ENCODE measurements at regions not wholly inside any gene's neighbourhood (a gene's known extent, or its start where the extent isn't known, plus 50 kb on each side); places are given as distances from the start of the nearest gene placed in this dataset.

GRCh38 chr15:24733659-24734058 lies 58.1 kb downstream of the NPAP1 start:
- H4K20me1 ChIP-seq (ENCODE audit: low read depth, low read length) = no peaks in the 10 kb centered on the region
- H3K27me3 ChIP-seq (ENCODE audit: low read length) = no peaks in the 10 kb centered on the region
- H3K79me2 ChIP-seq (ENCODE audit: insufficient read depth, low read length) = no peaks in the 10 kb centered on the region
- TF ChIP-seq EZH2phosphoT487 (conservative IDR thresholded peaks at IDR 0.05; ENCODE audit: low read length) = no peak
- TF ChIP-seq, protein P1, sequence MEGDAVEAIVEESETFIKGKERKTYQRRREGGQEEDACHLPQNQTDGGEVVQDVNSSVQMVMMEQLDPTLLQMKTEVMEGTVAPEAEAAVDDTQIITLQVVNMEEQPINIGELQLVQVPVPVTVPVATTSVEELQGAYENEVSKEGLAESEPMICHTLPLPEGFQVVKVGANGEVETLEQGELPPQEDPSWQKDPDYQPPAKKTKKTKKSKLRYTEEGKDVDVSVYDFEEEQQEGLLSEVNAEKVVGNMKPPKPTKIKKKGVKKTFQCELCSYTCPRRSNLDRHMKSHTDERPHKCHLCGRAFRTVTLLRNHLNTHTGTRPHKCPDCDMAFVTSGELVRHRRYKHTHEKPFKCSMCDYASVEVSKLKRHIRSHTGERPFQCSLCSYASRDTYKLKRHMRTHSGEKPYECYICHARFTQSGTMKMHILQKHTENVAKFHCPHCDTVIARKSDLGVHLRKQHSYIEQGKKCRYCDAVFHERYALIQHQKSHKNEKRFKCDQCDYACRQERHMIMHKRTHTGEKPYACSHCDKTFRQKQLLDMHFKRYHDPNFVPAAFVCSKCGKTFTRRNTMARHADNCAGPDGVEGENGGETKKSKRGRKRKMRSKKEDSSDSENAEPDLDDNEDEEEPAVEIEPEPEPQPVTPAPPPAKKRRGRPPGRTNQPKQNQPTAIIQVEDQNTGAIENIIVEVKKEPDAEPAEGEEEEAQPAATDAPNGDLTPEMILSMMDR (IDR thresholded peaks at IDR 0.05; ENCODE audit: insufficient read depth, low read length, poor library complexity, severe bottlenecking) = no peak
- no peak overlapping the region for H3K4me3 ChIP-seq (ENCODE audit: insufficient read depth, low read length, poor library complexity, severe bottlenecking)
- H3K9me2 ChIP-seq (replicated peaks; ENCODE audit: insufficient read depth, low read length) = no peaks in the 10 kb centered on the region
- H3K36me3 ChIP-seq (ENCODE audit: low read length) = no peaks in the 10 kb centered on the region
- no peak overlapping the region for H2AFZ ChIP-seq (ENCODE audit: low read depth, low read length, severe bottlenecking)
- H3K4me2 ChIP-seq (ENCODE audit: low read depth, low read length, poor library complexity, severe bottlenecking) = no peak overlapping the region
- H3K27ac ChIP-seq (ENCODE audit: low read depth, low read length) = no peak overlapping the region
- H3K9ac ChIP-seq (ENCODE audit: low read length) = no peak overlapping the region
- no peaks in the 10 kb centered on the region for H3K9me3 ChIP-seq (ENCODE audit: insufficient read depth, low read length)
- H3F3A ChIP-seq (ENCODE audit: insufficient read depth) = no peaks in the 10 kb centered on the region

GRCh38 chr15:24734396-24734795 lies 58.8 kb downstream of the NPAP1 start:
- TF ChIP-seq, protein P1 (IDR thresholded peaks at IDR 0.05; ENCODE audit: insufficient read depth, low read length, poor library complexity, severe bottlenecking) = no peak
- TF ChIP-seq EZH2phosphoT487 (conservative IDR thresholded peaks at IDR 0.05; ENCODE audit: low read length) = no peak
- Histone ChIP-seq H3K27me3 (ENCODE audit: low read length) (no peaks in the 10 kb centered on the region), H3K9me3 (ENCODE audit: insufficient read depth, low read length) (no peaks in the 10 kb centered on the region), H3K4me3 (ENCODE audit: insufficient read depth, low read length, poor library complexity, severe bottlenecking) (no peak overlapping the region), H3K9me2 (replicated peaks; ENCODE audit: insufficient read depth, low read length) (no peaks in the 10 kb centered on the region), H3F3A (ENCODE audit: insufficient read depth) (no peaks in the 10 kb centered on the region), H3K36me3 (ENCODE audit: low read length) (no peaks in the 10 kb centered on the region), H3K9ac (ENCODE audit: low read length) (no peak overlapping the region), H4K20me1 (ENCODE audit: low read depth, low read length) (no peaks in the 10 kb centered on the region), H3K4me2 (ENCODE audit: low read depth, low read length, poor library complexity, severe bottlenecking) (no peak overlapping the region), H3K79me2 (ENCODE audit: insufficient read depth, low read length) (no peaks in the 10 kb centered on the region), H2AFZ (ENCODE audit: low read depth, low read length, severe bottlenecking) (no peak overlapping the region), H3K27ac (ENCODE audit: low read depth, low read length) (no peak overlapping the region)

GRCh38 chr15:24745290-24745689 lies 69.7 kb downstream of the NPAP1 start:
- Histone ChIP-seq H4K20me1 (ENCODE audit: low read depth, low read length) (no peaks in the 10 kb centered on the region), H3K27me3 (ENCODE audit: low read length) (no peaks in the 10 kb centered on the region), H3K4me3 (ENCODE audit: insufficient read depth, low read length, poor library complexity, severe bottlenecking) (no peak overlapping the region), H3K9me3 (ENCODE audit: insufficient read depth, low read length) (0 out of 2 replicates have a peak, but pooled peaks cover 5% of the 10 kb centered on the region), H3K36me3 (ENCODE audit: low read length) (no peaks in the 10 kb centered on the region), H3K9me2 (replicated peaks; ENCODE audit: insufficient read depth, low read length) (no peaks in the 10 kb centered on the region; the same call in 1 of the 2 replicates), H3K79me2 (ENCODE audit: insufficient read depth, low read length) (no peaks in the 10 kb centered on the region), H3K27ac (ENCODE audit: low read depth, low read length) (no peak overlapping the region), H3F3A (ENCODE audit: insufficient read depth) (no peaks in the 10 kb centered on the region), H3K9ac (ENCODE audit: low read length) (no peak overlapping the region), H3K4me2 (ENCODE audit: low read depth, low read length, poor library complexity, severe bottlenecking) (no peak overlapping the region), H2AFZ (ENCODE audit: low read depth, low read length, severe bottlenecking) (no peak overlapping the region)
- TF ChIP-seq, protein P1 (IDR thresholded peaks at IDR 0.05; ENCODE audit: insufficient read depth, low read length, poor library complexity, severe bottlenecking) = no peak
- TF ChIP-seq EZH2phosphoT487 (conservative IDR thresholded peaks at IDR 0.05; ENCODE audit: low read length) = no peak

Measured in SU-DHL-6 (cell line).